ENCODE measurements at regions not wholly inside any gene's neighbourhood (a gene's known extent, or its start where the extent isn't known, plus 50 kb on each side); places are given as distances from the start of the nearest gene placed in this dataset.

DNA sequence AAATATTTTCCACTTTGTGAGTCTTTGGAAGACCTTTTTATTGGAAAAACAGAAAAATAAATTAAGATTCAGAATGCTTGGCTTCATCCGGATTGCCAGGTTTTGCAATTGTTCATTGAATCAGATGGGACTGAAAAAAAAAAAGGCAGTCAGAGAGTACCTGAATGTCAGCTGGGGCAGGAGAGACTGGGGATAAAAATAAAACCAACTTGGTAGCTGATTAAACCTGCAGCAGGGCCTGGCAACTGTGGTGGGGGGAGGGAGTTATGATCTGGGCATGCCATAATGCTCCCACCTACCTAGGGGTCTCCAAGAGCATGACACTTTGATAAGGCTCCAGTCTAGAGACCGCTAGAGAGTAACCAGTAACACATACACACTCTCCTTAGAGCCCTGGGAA, 454.4 kb downstream of the DTWD2 start:
- no peak for DNase-seq
- H3K4me3 ChIP-seq = no peak overlapping the region
- H3K9me3 ChIP-seq = no peaks in the 10 kb centered on the region
- H3K27ac ChIP-seq = no peak overlapping the region
- H3K27me3 ChIP-seq = no peaks in the 10 kb centered on the region
- no peaks in the 10 kb centered on the region for H3K36me3 ChIP-seq
- H3K4me1 ChIP-seq = no peaks in the 10 kb centered on the region
- TF ChIP-seq POLR2A (IDR thresholded peaks at IDR 0.05) = no peak
- TF ChIP-seq, protein P1, sequence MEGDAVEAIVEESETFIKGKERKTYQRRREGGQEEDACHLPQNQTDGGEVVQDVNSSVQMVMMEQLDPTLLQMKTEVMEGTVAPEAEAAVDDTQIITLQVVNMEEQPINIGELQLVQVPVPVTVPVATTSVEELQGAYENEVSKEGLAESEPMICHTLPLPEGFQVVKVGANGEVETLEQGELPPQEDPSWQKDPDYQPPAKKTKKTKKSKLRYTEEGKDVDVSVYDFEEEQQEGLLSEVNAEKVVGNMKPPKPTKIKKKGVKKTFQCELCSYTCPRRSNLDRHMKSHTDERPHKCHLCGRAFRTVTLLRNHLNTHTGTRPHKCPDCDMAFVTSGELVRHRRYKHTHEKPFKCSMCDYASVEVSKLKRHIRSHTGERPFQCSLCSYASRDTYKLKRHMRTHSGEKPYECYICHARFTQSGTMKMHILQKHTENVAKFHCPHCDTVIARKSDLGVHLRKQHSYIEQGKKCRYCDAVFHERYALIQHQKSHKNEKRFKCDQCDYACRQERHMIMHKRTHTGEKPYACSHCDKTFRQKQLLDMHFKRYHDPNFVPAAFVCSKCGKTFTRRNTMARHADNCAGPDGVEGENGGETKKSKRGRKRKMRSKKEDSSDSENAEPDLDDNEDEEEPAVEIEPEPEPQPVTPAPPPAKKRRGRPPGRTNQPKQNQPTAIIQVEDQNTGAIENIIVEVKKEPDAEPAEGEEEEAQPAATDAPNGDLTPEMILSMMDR (IDR thresholded peaks at IDR 0.05) = no peak

DNA sequence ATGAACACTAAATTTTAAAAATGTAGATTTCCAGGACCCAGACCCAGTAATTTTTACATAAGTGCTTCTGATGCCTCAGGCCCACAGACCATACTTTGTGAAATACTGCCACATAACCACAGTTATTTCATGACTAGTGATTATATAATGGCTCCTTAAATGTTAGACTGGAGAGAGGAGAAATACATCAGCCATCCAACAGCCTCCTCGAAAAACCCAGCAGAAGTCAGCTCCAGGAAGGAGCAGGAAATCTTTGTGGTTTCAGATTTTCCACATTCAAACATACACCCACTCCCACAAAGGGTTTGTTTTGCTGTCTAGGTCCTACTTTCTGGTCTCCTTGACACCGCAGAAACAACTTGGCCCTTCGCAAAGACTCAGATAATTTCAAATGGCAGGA, 455.2 kb downstream of the DTWD2 start:
- H3K27me3 ChIP-seq = no peaks in the 10 kb centered on the region

GRCh38 chr5:118531276-118531675, 457.1 kb downstream of the DTWD2 start:
- TF ChIP-seq POLR2A (IDR thresholded peaks at IDR 0.05) = no peak
- TF ChIP-seq, protein P1 (IDR thresholded peaks at IDR 0.05) = no peak
- no peak for DNase-seq

More for the DNA sequence above, 455.2 kb downstream of the DTWD2 start:
- TF ChIP-seq, protein P1 (IDR thresholded peaks at IDR 0.05) = no peak
- no peak for DNase-seq
- H3K27ac ChIP-seq = no peak overlapping the region
- H3K9me3 ChIP-seq = no peaks in the 10 kb centered on the region
- no peak overlapping the region for H3K4me3 ChIP-seq
- H3K36me3 ChIP-seq = no peaks in the 10 kb centered on the region
- no peaks in the 10 kb centered on the region for H3K4me1 ChIP-seq

GRCh38 chr5:118529361-118530144, 458.8 kb downstream of the DTWD2 start:
- Histone ChIP-seq H3K4me3 (no peak overlapping the region), H3K27me3 (no peaks in the 10 kb centered on the region), H3K4me1 (no peaks in the 10 kb centered on the region), H3K27ac (no peak overlapping the region), H3K9me3 (no peaks in the 10 kb centered on the region), H3K36me3 (no peaks in the 10 kb centered on the region)
- DNase-seq = no peak
- TF ChIP-seq POLR2A (IDR thresholded peaks at IDR 0.05) = no peak
- TF ChIP-seq, protein P1 (IDR thresholded peaks at IDR 0.05) = no peak

More at GRCh38 chr5:118531276-118531675, 457.1 kb downstream of the DTWD2 start:
- Histone ChIP-seq H3K36me3 (no peaks in the 10 kb centered on the region), H3K4me1 (no peaks in the 10 kb centered on the region), H3K4me3 (no peak overlapping the region), H3K27ac (no peak overlapping the region), H3K27me3 (no peaks in the 10 kb centered on the region), H3K9me3 (no peaks in the 10 kb centered on the region)

GRCh38 chr5:118522626-118523025, 465.7 kb downstream of the DTWD2 start:
- Histone ChIP-seq H3K27me3 (no peaks in the 10 kb centered on the region), H3K4me3 (no peak overlapping the region), H3K4me1 (no peaks in the 10 kb centered on the region), H3K9me3 (no peaks in the 10 kb centered on the region), H3K27ac (no peak overlapping the region), H3K36me3 (no peaks in the 10 kb centered on the region)
- TF ChIP-seq, protein P1 (IDR thresholded peaks at IDR 0.05) = no peak
- TF ChIP-seq POLR2A (IDR thresholded peaks at IDR 0.05) = no peak
- no peak for DNase-seq

Data from Peyer's patch (tissue), 4 donors.